NCI-H526 (cell line): ENCODE measurements at regions not wholly inside any gene's neighbourhood (a gene's known extent, or its start where the extent isn't known, plus 50 kb on each side); places are given as distances from the start of the nearest gene placed in this dataset.
"Not testable (repeated sequence)": the region's sequence is repeated elsewhere in the genome, so short reads cannot be mapped to it uniquely, and the experiment has no call there.

Source experiments
- DNase-seq, 2 experiments: peaks; one replicate each; lab custom pipeline; 2025; lab: John Stamatoyannopoulos, UW

DNA sequence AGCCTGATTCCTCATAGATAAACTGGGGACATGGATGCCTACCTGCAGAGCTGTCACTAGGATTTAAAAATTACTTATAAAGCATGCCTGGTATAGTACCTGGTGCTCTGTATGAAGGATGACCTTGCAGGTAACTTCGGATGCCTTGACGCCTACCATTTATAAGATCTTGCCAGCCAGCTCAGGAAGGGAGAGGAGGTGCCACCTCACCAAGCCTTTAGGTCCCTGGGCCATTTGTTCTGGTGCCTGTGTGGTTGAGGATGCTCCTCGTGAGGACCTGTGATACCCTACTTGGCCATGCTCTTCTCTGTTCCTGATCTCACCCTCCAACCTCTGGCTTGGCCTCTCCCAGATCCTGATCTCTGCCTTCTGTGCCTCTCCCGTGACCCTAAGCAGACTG, 85.2 kb downstream of the FDX1 start:
- DNase-seq: no peak

DNA sequence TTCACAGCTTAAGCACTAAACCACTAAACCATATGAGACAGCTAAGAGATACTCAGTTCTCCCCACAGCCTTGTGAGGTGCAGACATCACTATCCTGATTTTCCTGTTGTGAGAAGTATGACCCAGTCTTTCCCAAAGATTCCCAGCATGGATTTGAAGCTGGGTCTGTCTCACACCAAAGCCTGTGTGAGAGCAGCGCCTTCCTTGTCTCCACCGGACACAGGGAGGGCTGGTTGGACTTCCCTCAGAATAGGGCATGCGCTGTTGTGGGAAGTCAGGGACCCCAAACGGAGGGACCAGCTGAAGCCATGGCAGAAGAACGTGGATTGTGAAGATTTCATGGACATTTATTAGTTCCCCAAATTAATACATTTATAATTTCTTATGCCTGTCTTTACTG, 87.6 kb downstream of the FDX1 start:
- DNase-seq: not testable (repeated sequence)

- no peak for DNase-seq
Observed at GRCh38 chr11:110518809-110519514, 89.2 kb downstream of the FDX1 start.

DNA sequence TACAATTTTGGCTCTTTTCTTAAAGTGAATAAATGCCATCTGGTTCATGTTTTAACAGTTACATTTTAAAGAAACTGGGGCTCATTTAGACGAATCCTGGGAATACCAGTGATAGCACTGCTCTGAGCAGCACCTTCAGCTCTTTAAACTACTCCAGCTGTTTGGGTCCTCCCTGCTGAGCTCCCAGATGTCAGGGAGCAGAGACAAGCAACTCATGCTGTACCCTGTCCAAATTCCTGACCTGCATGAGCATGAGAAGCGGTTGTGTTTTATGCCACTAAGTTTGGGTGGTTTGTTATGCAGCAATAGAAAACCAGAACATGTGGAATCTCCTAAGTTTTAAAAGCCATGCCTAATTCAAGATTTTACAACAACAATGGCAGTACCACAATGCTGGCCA, 90.0 kb downstream of the FDX1 start:
- DNase-seq: no peak

- DNase-seq: no peak
Observed at GRCh38 chr11:110522471-110522870, 92.7 kb downstream of the FDX1 start.

- no peak for DNase-seq
Observed at GRCh38 chr11:110524238-110524637, 94.5 kb downstream of the FDX1 start.

- DNase-seq: peak in 1 of 2 experiments; percentile 14
Observed at GRCh38 chr11:110525883-110526282, 96.1 kb downstream of the FDX1 start.

DNA sequence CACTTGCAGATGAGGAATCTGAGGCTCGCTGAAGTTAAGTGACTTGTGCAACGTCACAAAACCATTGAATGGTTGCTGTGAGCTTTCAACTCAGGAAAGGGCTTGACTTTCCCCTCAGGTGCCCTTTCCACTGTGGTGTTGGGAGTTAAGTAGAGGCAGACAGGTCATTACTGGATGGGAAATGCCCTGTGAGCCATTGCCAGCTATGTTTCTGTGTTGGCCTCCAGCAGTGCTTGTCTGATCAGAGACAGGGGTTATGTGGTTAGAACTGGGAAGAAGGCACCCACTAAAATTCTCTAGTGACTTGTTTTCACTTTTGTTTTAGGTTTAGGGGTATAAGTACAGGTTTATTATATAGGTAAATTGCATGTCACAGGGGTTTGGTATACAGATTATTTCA, 96.6 kb downstream of the FDX1 start:
- DNase-seq: no peak
